Cardiac muscle cell (in vitro differentiated cells and primary cell): ENCODE measurements at regions not wholly inside any gene's neighbourhood (a gene's known extent, or its start where the extent isn't known, plus 50 kb on each side); places are given as distances from the start of the nearest gene placed in this dataset.
"Not testable (repeated sequence)": the region's sequence is repeated elsewhere in the genome, so short reads cannot be mapped to it uniquely, and the experiment has no call there.

Experiments used
- DNase-seq, 2 donors: peaks; one replicate each; pipeline versions ENCODE4 v3.0.0 to v3.0.0-alpha.2; 2010 to 2017; ENCODE audit warnings: low read depth in 1 of 2, low spot score in 1 of 2
- H3K27ac ChIP-seq: fragments of 200-600 bp; sonication (generic); 2 replicates; pipeline ENCODE4 v1.5.1; 2016
- H3K27me3 ChIP-seq: fragments of 200-600 bp; sonication (generic); 2 replicates; pipeline ENCODE4 v1.6.0; 2016; ENCODE audit warnings: control low read depth
- H3K36me3 ChIP-seq: fragments of 200-600 bp; sonication (generic); 2 replicates; pipeline ENCODE4 v1.5.1; 2016; ENCODE audit warnings: control low read depth
- H3K4me1 ChIP-seq: fragments of 200-600 bp; sonication (generic); 2 replicates; pipeline ENCODE4 v1.8.1; 2017; ENCODE audit warnings: low read depth, mild to moderate bottlenecking, mixed run types
- H3K4me3 ChIP-seq: fragments of 200-600 bp; sonication (generic); 2 replicates; pipeline ENCODE4 v1.5.1; 2016; ENCODE audit warnings: mild to moderate bottlenecking
- H3K9me3 ChIP-seq: fragments of 200-600 bp; sonication (generic); 2 replicates; pipeline ENCODE4 v1.5.1; 2017; ENCODE audit warnings: low read depth, mild to moderate bottlenecking, control low read depth
- TF ChIP-seq, protein P1 (sequence below): IDR thresholded peaks from 2 replicates; pipeline ENCODE4 v1.5.1; 2012; ENCODE audit warnings: low read depth, mild to moderate bottlenecking, low read length

GRCh38 chr3:82128271-82128670, 366.8 kb upstream of the GBE1 start:
- Histone ChIP-seq H3K36me3 (no peaks in the 10 kb centered on the region), H3K27ac (no peak overlapping the region), H3K9me3 (no peaks in the 10 kb centered on the region), H3K4me1 (no peaks in the 10 kb centered on the region), H3K4me3 (no peak overlapping the region), H3K27me3 (no peaks in the 10 kb centered on the region)
- no peak for DNase-seq
- TF ChIP-seq, protein P1, sequence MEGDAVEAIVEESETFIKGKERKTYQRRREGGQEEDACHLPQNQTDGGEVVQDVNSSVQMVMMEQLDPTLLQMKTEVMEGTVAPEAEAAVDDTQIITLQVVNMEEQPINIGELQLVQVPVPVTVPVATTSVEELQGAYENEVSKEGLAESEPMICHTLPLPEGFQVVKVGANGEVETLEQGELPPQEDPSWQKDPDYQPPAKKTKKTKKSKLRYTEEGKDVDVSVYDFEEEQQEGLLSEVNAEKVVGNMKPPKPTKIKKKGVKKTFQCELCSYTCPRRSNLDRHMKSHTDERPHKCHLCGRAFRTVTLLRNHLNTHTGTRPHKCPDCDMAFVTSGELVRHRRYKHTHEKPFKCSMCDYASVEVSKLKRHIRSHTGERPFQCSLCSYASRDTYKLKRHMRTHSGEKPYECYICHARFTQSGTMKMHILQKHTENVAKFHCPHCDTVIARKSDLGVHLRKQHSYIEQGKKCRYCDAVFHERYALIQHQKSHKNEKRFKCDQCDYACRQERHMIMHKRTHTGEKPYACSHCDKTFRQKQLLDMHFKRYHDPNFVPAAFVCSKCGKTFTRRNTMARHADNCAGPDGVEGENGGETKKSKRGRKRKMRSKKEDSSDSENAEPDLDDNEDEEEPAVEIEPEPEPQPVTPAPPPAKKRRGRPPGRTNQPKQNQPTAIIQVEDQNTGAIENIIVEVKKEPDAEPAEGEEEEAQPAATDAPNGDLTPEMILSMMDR = no peak

DNA sequence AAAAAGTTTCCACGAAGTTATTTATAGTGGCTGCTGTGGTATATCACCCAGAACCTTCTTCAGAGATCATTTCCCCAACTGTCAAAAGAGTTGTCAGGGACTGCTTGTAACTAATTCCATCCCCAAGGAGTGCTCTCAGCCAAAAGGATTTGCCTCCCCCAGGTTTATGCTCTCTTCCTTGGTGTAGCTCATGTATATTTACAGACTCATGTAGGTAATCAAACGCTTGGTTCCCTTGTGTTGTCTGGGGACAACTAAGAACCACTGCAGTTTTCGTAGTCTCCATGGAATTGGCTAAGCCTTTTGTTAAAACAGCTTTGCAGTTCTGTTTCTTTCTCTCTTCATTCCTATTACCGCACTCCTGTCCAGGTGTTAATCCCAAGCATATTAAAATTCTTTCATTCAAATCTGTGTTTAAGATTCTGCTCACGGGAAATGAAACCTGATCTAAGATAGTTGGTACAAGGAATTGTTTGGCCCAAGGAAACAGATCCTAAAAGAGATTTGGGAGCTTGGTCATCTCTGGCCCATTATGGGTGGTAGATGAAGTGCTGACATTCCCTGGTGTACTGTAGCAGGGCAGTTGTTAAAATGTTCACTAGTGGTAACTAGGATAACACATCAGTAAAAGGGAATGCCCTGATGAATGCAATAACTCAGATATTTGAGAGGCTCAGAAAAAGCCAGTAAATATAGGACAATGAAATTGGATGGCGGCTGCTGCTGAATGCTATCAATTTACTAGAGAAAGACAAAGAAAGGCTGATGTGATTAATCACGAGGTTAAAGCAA, 361.3 kb upstream of the GBE1 start:
- no peaks in the 10 kb centered on the region for H3K36me3 ChIP-seq
- no peak overlapping the region for H3K4me3 ChIP-seq
- H3K27ac ChIP-seq = no peak overlapping the region
- no peaks in the 10 kb centered on the region for H3K9me3 ChIP-seq
- DNase-seq = no peak
- TF ChIP-seq, protein P1 = no peak
- H3K4me1 ChIP-seq = no peaks in the 10 kb centered on the region
- no peaks in the 10 kb centered on the region for H3K27me3 ChIP-seq

- H3K4me3 ChIP-seq = no peak overlapping the region
- H3K27me3 ChIP-seq = no peaks in the 10 kb centered on the region
- no peak for DNase-seq
- TF ChIP-seq, protein P1 = no peak
- H3K27ac ChIP-seq = no peak overlapping the region
- H3K36me3 ChIP-seq = no peaks in the 10 kb centered on the region
- H3K9me3 ChIP-seq = no peaks in the 10 kb centered on the region
- no peaks in the 10 kb centered on the region for H3K4me1 ChIP-seq
Observed at GRCh38 chr3:82114589-82114988, 353.1 kb upstream of the GBE1 start.

DNA sequence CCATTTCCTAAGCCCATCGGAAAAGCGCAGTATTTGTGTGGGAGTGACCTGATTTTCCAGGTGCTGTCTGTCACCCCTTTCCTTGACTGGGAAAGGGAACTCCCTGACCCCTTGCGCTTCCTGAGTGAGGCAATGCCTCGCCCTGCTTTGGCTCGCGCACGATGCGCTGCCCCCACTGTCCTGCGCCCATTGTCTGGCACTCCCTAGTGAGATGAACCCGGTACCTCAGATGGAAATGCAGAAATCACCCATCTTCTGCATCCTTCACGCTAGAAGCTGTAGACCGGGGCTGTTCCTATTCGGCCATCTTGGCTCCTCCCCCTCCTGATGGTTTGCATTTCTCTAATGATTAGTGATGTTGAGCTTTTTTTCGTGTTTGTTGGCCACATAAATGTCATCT, 349.3 kb upstream of the GBE1 start:
- not testable (repeated sequence) for H3K27me3 ChIP-seq, H3K4me3 ChIP-seq, H3K36me3 ChIP-seq, H3K4me1 ChIP-seq, H3K27ac ChIP-seq, H3K9me3 ChIP-seq, DNase-seq

DNA sequence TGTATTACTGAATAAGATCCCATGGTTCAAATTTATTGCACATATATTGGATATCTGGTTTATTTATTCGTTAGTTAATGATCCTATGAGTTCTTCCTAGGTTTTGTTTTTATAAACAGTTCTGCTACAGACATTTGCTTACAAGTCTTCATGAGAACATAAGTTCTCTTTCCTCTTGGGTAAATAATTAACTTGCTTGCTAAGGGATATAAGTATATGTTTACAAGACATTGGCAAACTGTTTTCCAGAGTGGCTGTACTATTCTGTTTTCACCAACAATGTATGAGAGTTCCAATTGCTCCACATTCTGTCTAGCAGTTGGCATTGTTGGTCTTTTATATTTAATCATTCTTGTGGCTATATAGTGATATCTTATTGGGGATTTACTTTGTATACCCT, 341.8 kb upstream of the GBE1 start:
- no peaks in the 10 kb centered on the region for H3K36me3 ChIP-seq
- no peak overlapping the region for H3K27ac ChIP-seq
- no peaks in the 10 kb centered on the region for H3K27me3 ChIP-seq
- TF ChIP-seq, protein P1 = no peak
- no peak overlapping the region for H3K4me3 ChIP-seq
- H3K9me3 ChIP-seq = no peaks in the 10 kb centered on the region
- H3K4me1 ChIP-seq = no peaks in the 10 kb centered on the region
- no peak for DNase-seq

DNA sequence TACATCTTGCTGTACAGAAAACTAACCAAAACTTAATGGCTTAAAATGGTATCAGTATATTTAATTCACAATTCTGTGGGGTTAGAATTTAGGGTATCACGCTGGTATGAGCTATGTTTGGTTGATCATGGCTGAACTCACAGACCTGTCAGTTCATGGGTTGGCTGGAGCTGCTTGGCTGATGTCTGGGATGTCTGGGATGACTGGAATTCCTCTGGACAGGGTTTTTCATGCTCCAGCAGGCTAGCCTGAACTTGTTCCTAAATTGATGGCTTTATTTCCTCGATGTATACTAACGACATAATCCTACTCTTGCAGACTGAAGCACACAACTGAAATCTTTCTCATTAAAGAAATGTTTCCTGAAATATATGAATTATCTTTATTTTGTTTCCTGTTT, 338.9 kb upstream of the GBE1 start:
- Histone ChIP-seq H3K4me3 (no peak overlapping the region), H3K36me3 (no peaks in the 10 kb centered on the region), H3K4me1 (no peaks in the 10 kb centered on the region), H3K9me3 (no peaks in the 10 kb centered on the region), H3K27me3 (no peaks in the 10 kb centered on the region), H3K27ac (no peak overlapping the region)
- peak in 1 of 2 donors; percentile 63 for DNase-seq
- TF ChIP-seq, protein P1 = no peak
